Karpas-422 (cell line): ENCODE measurements at regions not wholly inside any gene's neighbourhood (a gene's known extent, or its start where the extent isn't known, plus 50 kb on each side); places are given as distances from the start of the nearest gene placed in this dataset.
"Not testable (repeated sequence)": the region's sequence is repeated elsewhere in the genome, so short reads cannot be mapped to it uniquely, and the experiment has no call there.

Source experiments
- DNase-seq: peaks from one replicate; pipeline ENCODE4 v3.0.0-alpha.2; 2015
- H2AFZ ChIP-seq: fragments of 200-600 bp; sonication (generic); 2 replicates; pipeline ENCODE4 v1.6.1; 2014; ENCODE audit warnings: antibody characterized with exemption, low read length, mixed read lengths
- H3K27ac ChIP-seq: fragments of 200-600 bp; sonication (generic); 2 replicates; pipeline ENCODE4 v1.5.1; 2014; ENCODE audit warnings: mild to moderate bottlenecking, low read length, moderate library complexity
- H3K27me3 ChIP-seq: fragments of 200-600 bp; sonication (generic); 2 replicates; pipeline ENCODE4 v1.6.1; 2014; ENCODE audit warnings: low read length, mixed read lengths
- H3K36me3 ChIP-seq: fragments of 200-600 bp; sonication (generic); 2 replicates; pipeline ENCODE4 v1.6.1; 2014; ENCODE audit warnings: low read length, mixed read lengths; ENCODE audit not compliant: insufficient read depth
- H3K4me1 ChIP-seq: fragments of 200-600 bp; sonication (generic); 2 replicates; pipeline ENCODE4 v1.6.1; 2014; ENCODE audit warnings: mild to moderate bottlenecking, low read length, mixed read lengths
- H3K4me2 ChIP-seq: fragments of 200-600 bp; sonication (generic); 2 replicates; pipeline ENCODE4 v1.6.1; 2014; ENCODE audit warnings: low read length, low read depth, mild to moderate bottlenecking; ENCODE audit not compliant: poor library complexity, severe bottlenecking
- H3K4me3 ChIP-seq: fragments of 200-600 bp; sonication (generic); 2 replicates; pipeline ENCODE4 v1.5.1; 2014; ENCODE audit warnings: mild to moderate bottlenecking, antibody characterized with exemption, low read length, mixed read lengths
- H3K79me2 ChIP-seq: fragments of 200-600 bp; sonication (generic); 2 replicates; pipeline ENCODE4 v1.6.1; 2014; ENCODE audit warnings: mild to moderate bottlenecking, low read length, mixed read lengths
- H3K9ac ChIP-seq: fragments of 200-600 bp; sonication (generic); 2 replicates; pipeline ENCODE4 v1.6.0; 2014; ENCODE audit warnings: low read length
- H3K9me2 ChIP-seq: fragments of 200-600 bp; sonication (generic), shearing (Covaris generic); replicated peaks from 2 replicates; pipeline ENCODE4 v1.6.0; 2014; ENCODE audit warnings: mild to moderate bottlenecking, low read length, moderate library complexity; ENCODE audit not compliant: insufficient read depth
- H3K9me3 ChIP-seq: fragments of 300-700, 200-600 bp; sonication (generic); 2 replicates; pipeline ENCODE4 v1.6.1; 2014; ENCODE audit warnings: low read length, mixed read lengths
- H4K20me1 ChIP-seq: fragments of 200-600 bp; sonication (generic); 2 replicates; pipeline ENCODE4 v1.6.1; 2014; ENCODE audit warnings: mild to moderate bottlenecking, antibody characterized with exemption, low read length, low read depth; ENCODE audit not compliant: insufficient read depth

GRCh38 chr1:149240530-149240929 is 137.2 kb upstream of the NBPF9 start:
- H4K20me1 ChIP-seq, H3K27ac ChIP-seq, H3K27me3 ChIP-seq, DNase-seq, H3K9me3 ChIP-seq, H2AFZ ChIP-seq, H3K4me1 ChIP-seq, H3K9me2 ChIP-seq, H3K4me3 ChIP-seq, H3K9ac ChIP-seq, H3K36me3 ChIP-seq, H3K4me2 ChIP-seq, H3K79me2 ChIP-seq: not testable (repeated sequence)

GRCh38 chr1:149241272-149241671 is 137.9 kb upstream of the NBPF9 start:
- H3K9me3 ChIP-seq, H3K4me3 ChIP-seq, H3K27ac ChIP-seq, H3K4me1 ChIP-seq, H3K9me2 ChIP-seq, H3K27me3 ChIP-seq, H4K20me1 ChIP-seq, H3K4me2 ChIP-seq, H2AFZ ChIP-seq, H3K79me2 ChIP-seq, H3K36me3 ChIP-seq, DNase-seq, H3K9ac ChIP-seq: not testable (repeated sequence)

GRCh38 chr1:149243572-149243971 is 140.2 kb upstream of the NBPF9 start:
- not testable (repeated sequence) for H2AFZ ChIP-seq, H3K27ac ChIP-seq, H3K4me1 ChIP-seq, DNase-seq, H3K9me2 ChIP-seq, H3K27me3 ChIP-seq, H3K9ac ChIP-seq, H4K20me1 ChIP-seq, H3K9me3 ChIP-seq, H3K4me3 ChIP-seq, H3K4me2 ChIP-seq, H3K79me2 ChIP-seq, H3K36me3 ChIP-seq

- not testable (repeated sequence) for H3K27ac ChIP-seq, H3K79me2 ChIP-seq, H3K9me3 ChIP-seq, H3K27me3 ChIP-seq, H2AFZ ChIP-seq, H3K36me3 ChIP-seq, H3K9ac ChIP-seq, H3K4me1 ChIP-seq, DNase-seq, H3K4me2 ChIP-seq, H4K20me1 ChIP-seq, H3K4me3 ChIP-seq, H3K9me2 ChIP-seq
Observed at GRCh38 chr1:149244621-149245020, 141.3 kb upstream of the NBPF9 start.

- H3K9me2 ChIP-seq, H3K9ac ChIP-seq, DNase-seq, H3K4me1 ChIP-seq, H3K36me3 ChIP-seq, H3K9me3 ChIP-seq, H3K27me3 ChIP-seq, H2AFZ ChIP-seq, H3K4me3 ChIP-seq, H3K27ac ChIP-seq, H3K79me2 ChIP-seq, H3K4me2 ChIP-seq, H4K20me1 ChIP-seq: not testable (repeated sequence)
Observed at GRCh38 chr1:149246212-149246611, 142.9 kb upstream of the NBPF9 start.

GRCh38 chr1:149248610-149249009 is 145.3 kb upstream of the NBPF9 start:
- not testable (repeated sequence) for H3K9me3 ChIP-seq, DNase-seq, H3K27me3 ChIP-seq, H3K4me2 ChIP-seq, H3K79me2 ChIP-seq, H3K9me2 ChIP-seq, H2AFZ ChIP-seq, H3K36me3 ChIP-seq, H3K4me1 ChIP-seq, H3K4me3 ChIP-seq, H4K20me1 ChIP-seq, H3K9ac ChIP-seq, H3K27ac ChIP-seq

GRCh38 chr1:149249850-149250467 is 146.6 kb upstream of the NBPF9 start:
- not testable (repeated sequence) for H3K27ac ChIP-seq, H3K4me1 ChIP-seq, H3K79me2 ChIP-seq, H3K9me3 ChIP-seq, DNase-seq, H3K27me3 ChIP-seq, H2AFZ ChIP-seq, H3K4me2 ChIP-seq, H4K20me1 ChIP-seq, H3K4me3 ChIP-seq, H3K9me2 ChIP-seq, H3K36me3 ChIP-seq, H3K9ac ChIP-seq

GRCh38 chr1:149254894-149255847 is 151.8 kb upstream of the NBPF9 start:
- H3K9me2 ChIP-seq, H3K36me3 ChIP-seq, H3K9ac ChIP-seq, H3K79me2 ChIP-seq, H3K4me1 ChIP-seq, H3K27me3 ChIP-seq, H3K27ac ChIP-seq, H3K4me2 ChIP-seq, H2AFZ ChIP-seq, H4K20me1 ChIP-seq, H3K9me3 ChIP-seq, DNase-seq, H3K4me3 ChIP-seq: not testable (repeated sequence)
